ENCODE measurements at regions not wholly inside any gene's neighbourhood (a gene's known extent, or its start where the extent isn't known, plus 50 kb on each side); places are given as distances from the start of the nearest gene placed in this dataset.

GRCh38 chr12:24591079-24591626 lies 357.7 kb downstream of the BCAT1 start:
- no peak overlapping the region for H3K4me3 ChIP-seq (ENCODE audit: low read depth, low read length)
- TF ChIP-seq MYC (IDR thresholded peaks at IDR 0.05; ENCODE audit: low read depth, low read length): no peak
- DNase-seq (ENCODE audit: low read depth): no peak

GRCh38 chr12:24586293-24586692 lies 362.6 kb downstream of the BCAT1 start:
- TF ChIP-seq POLR2A (IDR thresholded peaks at IDR 0.05; ENCODE audit: extremely low read depth, insufficient read length) (no peak), MYC (IDR thresholded peaks at IDR 0.05; ENCODE audit: low read depth, low read length) (no peak), CTCF (IDR thresholded peaks at IDR 0.05; ENCODE audit: low read depth, low read length) (no peak), MAX (IDR thresholded peaks at IDR 0.05; ENCODE audit: low read depth, low read length) (no peak)
- H3K4me3 ChIP-seq (ENCODE audit: low read depth, low read length): no peak overlapping the region
- DNase-seq (ENCODE audit: low read depth): no peak

- TF ChIP-seq CTCF (IDR thresholded peaks at IDR 0.05; ENCODE audit: low read depth, low read length) (no peak), MYC (IDR thresholded peaks at IDR 0.05; ENCODE audit: low read depth, low read length) (no peak), MAX (IDR thresholded peaks at IDR 0.05; ENCODE audit: low read depth, low read length) (no peak), POLR2A (IDR thresholded peaks at IDR 0.05; ENCODE audit: extremely low read depth, insufficient read length) (no peak)
- peak; percentile 32 for DNase-seq (ENCODE audit: low read depth)
- no peak overlapping the region for H3K4me3 ChIP-seq (ENCODE audit: low read depth, low read length)
These were observed 364.7 kb downstream of the BCAT1 start for GRCh38 chr12:24584032-24584675.

- no peak overlapping the region for H3K4me3 ChIP-seq (ENCODE audit: low read depth, low read length)
- DNase-seq (ENCODE audit: low read depth): no peak
- TF ChIP-seq POLR2A (IDR thresholded peaks at IDR 0.05; ENCODE audit: extremely low read depth, insufficient read length): no peak
- TF ChIP-seq MYC (IDR thresholded peaks at IDR 0.05; ENCODE audit: low read depth, low read length): no peak
- TF ChIP-seq MAX (IDR thresholded peaks at IDR 0.05; ENCODE audit: low read depth, low read length): no peak
- no peak for TF ChIP-seq CTCF (IDR thresholded peaks at IDR 0.05; ENCODE audit: low read depth, low read length)
These were observed 365.8 kb downstream of the BCAT1 start for GRCh38 chr12:24582954-24583601.

- no peak overlapping the region for H3K4me3 ChIP-seq (ENCODE audit: low read depth, low read length)
- TF ChIP-seq CTCF (IDR thresholded peaks at IDR 0.05; ENCODE audit: low read depth, low read length) (no peak), MYC (IDR thresholded peaks at IDR 0.05; ENCODE audit: low read depth, low read length) (no peak), POLR2A (IDR thresholded peaks at IDR 0.05; ENCODE audit: extremely low read depth, insufficient read length) (no peak), MAX (IDR thresholded peaks at IDR 0.05; ENCODE audit: low read depth, low read length) (no peak)
- DNase-seq (ENCODE audit: low read depth): no peak
These were observed 374.4 kb downstream of the BCAT1 start for GRCh38 chr12:24574538-24574937.

- no peak overlapping the region for H3K4me3 ChIP-seq (ENCODE audit: low read depth, low read length)
- TF ChIP-seq CTCF (IDR thresholded peaks at IDR 0.05; ENCODE audit: low read depth, low read length) (no peak), MYC (IDR thresholded peaks at IDR 0.05; ENCODE audit: low read depth, low read length) (no peak), MAX (IDR thresholded peaks at IDR 0.05; ENCODE audit: low read depth, low read length) (no peak), POLR2A (IDR thresholded peaks at IDR 0.05; ENCODE audit: extremely low read depth, insufficient read length) (no peak)
- no peak for DNase-seq (ENCODE audit: low read depth)
These were observed 375.3 kb downstream of the BCAT1 start for GRCh38 chr12:24573621-24574020.

All from NB4 (cell line).